ENCODE measurements at regions not wholly inside any gene's neighbourhood (a gene's known extent, or its start where the extent isn't known, plus 50 kb on each side); places are given as distances from the start of the nearest gene placed in this dataset.
"Not testable (repeated sequence)": the region's sequence is repeated elsewhere in the genome, so short reads cannot be mapped to it uniquely, and the experiment has no call there.

DNA sequence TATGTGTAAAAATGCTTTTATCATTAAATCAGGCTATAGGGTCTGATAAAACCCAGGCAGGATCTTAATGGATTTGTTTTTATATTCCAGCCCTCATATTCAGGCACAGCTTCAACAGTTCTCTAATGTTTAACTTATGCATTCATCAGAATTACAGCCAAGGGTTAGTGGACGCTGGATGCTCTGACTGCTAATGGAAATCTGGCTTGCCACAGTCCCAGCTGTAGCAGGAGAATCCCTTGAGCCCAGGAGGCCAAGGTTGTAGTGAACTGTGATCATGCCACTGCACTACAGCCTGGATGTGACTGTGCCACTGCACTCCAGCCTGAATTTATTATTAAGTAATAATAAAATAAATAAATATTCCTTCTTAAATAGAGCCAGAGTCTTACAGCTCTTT is 98.0 kb downstream of the SLC25A46 start:
- no peaks in the 10 kb centered on the region for H3K4me1 Mint-ChIP-seq
- no peak for DNase-seq
- no peak overlapping the region for H3K4me3 Mint-ChIP-seq
- TF ChIP-seq, protein P1, sequence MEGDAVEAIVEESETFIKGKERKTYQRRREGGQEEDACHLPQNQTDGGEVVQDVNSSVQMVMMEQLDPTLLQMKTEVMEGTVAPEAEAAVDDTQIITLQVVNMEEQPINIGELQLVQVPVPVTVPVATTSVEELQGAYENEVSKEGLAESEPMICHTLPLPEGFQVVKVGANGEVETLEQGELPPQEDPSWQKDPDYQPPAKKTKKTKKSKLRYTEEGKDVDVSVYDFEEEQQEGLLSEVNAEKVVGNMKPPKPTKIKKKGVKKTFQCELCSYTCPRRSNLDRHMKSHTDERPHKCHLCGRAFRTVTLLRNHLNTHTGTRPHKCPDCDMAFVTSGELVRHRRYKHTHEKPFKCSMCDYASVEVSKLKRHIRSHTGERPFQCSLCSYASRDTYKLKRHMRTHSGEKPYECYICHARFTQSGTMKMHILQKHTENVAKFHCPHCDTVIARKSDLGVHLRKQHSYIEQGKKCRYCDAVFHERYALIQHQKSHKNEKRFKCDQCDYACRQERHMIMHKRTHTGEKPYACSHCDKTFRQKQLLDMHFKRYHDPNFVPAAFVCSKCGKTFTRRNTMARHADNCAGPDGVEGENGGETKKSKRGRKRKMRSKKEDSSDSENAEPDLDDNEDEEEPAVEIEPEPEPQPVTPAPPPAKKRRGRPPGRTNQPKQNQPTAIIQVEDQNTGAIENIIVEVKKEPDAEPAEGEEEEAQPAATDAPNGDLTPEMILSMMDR (IDR thresholded peaks at IDR 0.05) = no peak
- no peak overlapping the region for H3K27ac Mint-ChIP-seq
- H3K9me3 Mint-ChIP-seq = no peaks in the 10 kb centered on the region
- H3K36me3 Mint-ChIP-seq (ENCODE audit: low read depth) = no peaks in the 10 kb centered on the region
- H3K27me3 Mint-ChIP-seq (ENCODE audit: low read depth, poor library complexity) = no peaks in the 10 kb centered on the region

DNA sequence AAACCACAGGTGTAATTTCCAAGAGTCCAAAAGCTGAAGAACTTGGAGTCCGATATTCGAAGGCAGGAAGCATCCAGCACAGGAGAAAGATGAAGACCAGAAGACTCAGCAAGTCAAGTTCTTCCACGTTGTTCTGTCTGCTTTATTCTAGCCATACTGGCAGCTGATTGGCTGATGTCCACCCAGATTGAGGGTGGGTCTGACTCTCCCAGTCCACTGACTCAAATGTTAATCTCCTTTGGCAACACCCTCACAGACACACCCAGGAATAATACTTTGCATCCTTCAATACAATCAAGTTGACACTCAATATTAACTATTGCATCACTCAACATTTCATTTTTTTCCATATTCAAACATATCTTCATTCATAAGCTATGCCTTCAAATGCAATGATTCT is 99.5 kb downstream of the SLC25A46 start:
- H3K4me1 Mint-ChIP-seq; DNase-seq; H3K4me3 Mint-ChIP-seq; H3K27ac Mint-ChIP-seq; H3K9me3 Mint-ChIP-seq; H3K36me3 Mint-ChIP-seq (ENCODE audit: low read depth); H3K27me3 Mint-ChIP-seq (ENCODE audit: low read depth, poor library complexity): not testable (repeated sequence)

DNA sequence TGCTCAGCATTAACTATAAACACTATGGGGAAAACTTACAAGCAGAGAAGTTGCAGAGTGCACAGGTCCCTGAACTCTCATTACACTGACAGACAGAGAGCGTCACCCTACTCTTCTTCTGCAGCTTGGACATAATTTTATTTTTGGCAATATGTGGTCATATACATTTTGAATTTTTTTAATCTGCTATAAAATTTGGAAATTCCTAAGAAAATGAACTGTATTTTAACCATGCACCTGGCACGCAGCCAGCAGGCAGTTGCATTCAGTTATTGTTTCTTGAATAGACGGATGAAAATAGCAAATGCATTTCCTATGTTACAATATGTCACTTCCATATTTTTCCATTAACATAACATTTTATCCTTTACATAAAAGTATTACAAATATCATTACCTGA is 100.2 kb downstream of the SLC25A46 start:
- no peak for DNase-seq
- no peaks in the 10 kb centered on the region for H3K4me1 Mint-ChIP-seq
- H3K9me3 Mint-ChIP-seq = no peaks in the 10 kb centered on the region
- H3K36me3 Mint-ChIP-seq (ENCODE audit: low read depth) = no peaks in the 10 kb centered on the region
- peaks cover 2% of the 10 kb centered on the region for H3K27me3 Mint-ChIP-seq (ENCODE audit: low read depth, poor library complexity)
- TF ChIP-seq, protein P1 (IDR thresholded peaks at IDR 0.05) = no peak
- no peak overlapping the region for H3K4me3 Mint-ChIP-seq
- no peak overlapping the region for H3K27ac Mint-ChIP-seq

GRCh38 chr5:110840347-110840960 is 101.6 kb downstream of the SLC25A46 start:
- Mint-ChIP-seq H3K36me3 (ENCODE audit: low read depth) (no peaks in the 10 kb centered on the region), H3K9me3 (no peaks in the 10 kb centered on the region), H3K27ac (no peak overlapping the region), H3K4me3 (no peak overlapping the region), H3K27me3 (ENCODE audit: low read depth, poor library complexity) (peaks cover 3% of the 10 kb centered on the region), H3K4me1 (no peaks in the 10 kb centered on the region)
- no peak for DNase-seq
- TF ChIP-seq, protein P1 (IDR thresholded peaks at IDR 0.05) = no peak

DNA sequence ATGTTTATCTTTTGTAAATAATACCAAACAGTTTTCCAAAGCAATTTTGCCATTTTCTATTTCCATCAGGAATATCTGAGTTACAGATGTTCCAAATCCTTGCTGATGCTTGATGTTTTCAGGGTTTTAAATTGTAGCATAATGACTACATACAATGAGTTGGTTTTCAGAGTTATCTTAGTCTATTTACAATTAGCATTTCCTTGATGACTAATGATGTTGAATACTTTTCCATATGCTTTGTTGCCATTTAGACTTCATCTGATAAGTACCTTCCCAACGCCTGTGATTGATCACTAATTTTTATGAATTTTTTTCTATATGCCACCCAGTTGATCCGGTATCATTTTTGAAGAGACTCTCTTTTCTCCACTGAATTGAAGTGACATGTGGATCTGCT is 102.3 kb downstream of the SLC25A46 start:
- Mint-ChIP-seq H3K4me3 (no peak overlapping the region), H3K9me3 (no peaks in the 10 kb centered on the region), H3K36me3 (ENCODE audit: low read depth) (no peaks in the 10 kb centered on the region), H3K4me1 (no peaks in the 10 kb centered on the region), H3K27ac (no peak overlapping the region), H3K27me3 (ENCODE audit: low read depth, poor library complexity) (peaks cover 3% of the 10 kb centered on the region)
- DNase-seq = no peak
- TF ChIP-seq, protein P1 (IDR thresholded peaks at IDR 0.05) = no peak

DNA sequence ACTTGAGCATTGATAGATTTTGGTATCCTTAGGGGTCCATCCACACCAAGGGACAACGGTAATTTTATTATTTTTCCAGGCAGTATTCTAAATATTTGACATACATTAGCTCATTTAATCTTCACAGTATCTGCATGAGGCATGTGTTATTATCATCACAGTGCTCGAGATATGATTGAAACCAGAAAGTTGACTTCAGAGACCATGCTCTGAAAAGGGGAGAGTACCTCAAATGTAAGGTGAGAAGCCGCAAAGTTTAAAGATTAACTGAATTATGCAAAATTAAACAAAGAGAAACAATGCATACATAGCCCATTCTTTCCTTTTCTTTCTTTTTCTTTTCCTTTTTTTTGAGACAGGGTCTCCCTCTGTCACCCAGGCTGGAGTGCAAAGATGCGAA is 104.1 kb downstream of the SLC25A46 start:
- Mint-ChIP-seq H3K36me3 (ENCODE audit: low read depth) (no peaks in the 10 kb centered on the region), H3K9me3 (peaks cover 2% of the 10 kb centered on the region), H3K4me3 (no peak overlapping the region), H3K27ac (no peak overlapping the region), H3K27me3 (ENCODE audit: low read depth, poor library complexity) (peaks cover 3% of the 10 kb centered on the region), H3K4me1 (no peaks in the 10 kb centered on the region)
- DNase-seq = no peak
- TF ChIP-seq, protein P1 (IDR thresholded peaks at IDR 0.05) = no peak

Data from nephron progenitor cell (in vitro differentiated cells).